ENCODE measurements at regions not wholly inside any gene's neighbourhood (a gene's known extent, or its start where the extent isn't known, plus 50 kb on each side); places are given as distances from the start of the nearest gene placed in this dataset.

DNA sequence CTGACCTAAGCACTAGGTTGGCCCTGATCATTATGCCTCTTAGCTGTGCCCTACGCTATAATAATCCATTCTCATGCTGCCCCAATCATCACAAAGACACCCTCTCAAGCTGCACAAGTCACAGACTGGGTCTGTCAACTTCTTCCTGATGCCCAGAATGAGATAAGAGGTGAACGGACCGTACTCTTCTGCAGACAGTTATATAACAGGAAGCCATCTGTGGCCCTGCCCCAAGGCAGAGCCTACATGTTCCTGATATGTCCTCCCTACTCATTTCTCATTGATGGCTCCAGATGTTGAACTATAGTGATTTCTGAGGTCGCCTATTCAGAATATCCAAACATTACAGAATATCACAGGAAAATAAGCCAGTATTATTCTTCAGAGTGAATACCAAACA is 471.6 kb upstream of the ERCC4 start:
- no peak overlapping the region for H3K27ac Mint-ChIP-seq
- DNase-seq: no peak
- H3K27me3 Mint-ChIP-seq: no peaks in the 10 kb centered on the region
- no peak for ATAC-seq (ENCODE audit: low read depth)
- H3K4me1 Mint-ChIP-seq: no peaks in the 10 kb centered on the region
- H3K4me3 Mint-ChIP-seq: no peak overlapping the region
- ChIA-PET POLR2A (no interaction called here), CTCF (no interaction called here)
- intact Hi-C loops (cut with micrococcal nuclease): no loop called here
- TF ChIP-seq, protein P1, sequence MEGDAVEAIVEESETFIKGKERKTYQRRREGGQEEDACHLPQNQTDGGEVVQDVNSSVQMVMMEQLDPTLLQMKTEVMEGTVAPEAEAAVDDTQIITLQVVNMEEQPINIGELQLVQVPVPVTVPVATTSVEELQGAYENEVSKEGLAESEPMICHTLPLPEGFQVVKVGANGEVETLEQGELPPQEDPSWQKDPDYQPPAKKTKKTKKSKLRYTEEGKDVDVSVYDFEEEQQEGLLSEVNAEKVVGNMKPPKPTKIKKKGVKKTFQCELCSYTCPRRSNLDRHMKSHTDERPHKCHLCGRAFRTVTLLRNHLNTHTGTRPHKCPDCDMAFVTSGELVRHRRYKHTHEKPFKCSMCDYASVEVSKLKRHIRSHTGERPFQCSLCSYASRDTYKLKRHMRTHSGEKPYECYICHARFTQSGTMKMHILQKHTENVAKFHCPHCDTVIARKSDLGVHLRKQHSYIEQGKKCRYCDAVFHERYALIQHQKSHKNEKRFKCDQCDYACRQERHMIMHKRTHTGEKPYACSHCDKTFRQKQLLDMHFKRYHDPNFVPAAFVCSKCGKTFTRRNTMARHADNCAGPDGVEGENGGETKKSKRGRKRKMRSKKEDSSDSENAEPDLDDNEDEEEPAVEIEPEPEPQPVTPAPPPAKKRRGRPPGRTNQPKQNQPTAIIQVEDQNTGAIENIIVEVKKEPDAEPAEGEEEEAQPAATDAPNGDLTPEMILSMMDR (IDR thresholded peaks at IDR 0.05): no peak
- H3K36me3 Mint-ChIP-seq (ENCODE audit: low read depth): no peaks in the 10 kb centered on the region
- H3K9me3 Mint-ChIP-seq: no peaks in the 10 kb centered on the region

DNA sequence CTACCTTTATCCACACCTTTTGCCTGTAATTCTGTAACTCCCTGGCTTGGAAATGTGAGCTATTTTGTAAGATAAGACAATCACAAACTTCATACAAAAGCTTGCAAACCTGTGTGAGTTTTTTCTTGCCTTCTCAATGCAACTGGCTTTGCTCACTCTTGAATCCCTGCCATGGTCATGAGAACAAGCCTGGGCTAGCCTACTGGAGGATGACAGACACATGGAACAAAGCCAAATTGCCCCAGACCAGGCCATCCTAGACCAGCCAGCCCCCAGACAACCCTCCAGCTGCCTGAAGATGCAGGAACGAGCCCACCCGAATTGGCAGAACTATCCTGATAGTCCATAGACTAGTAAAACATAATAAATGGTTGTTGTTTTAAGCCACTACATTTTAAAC is 466.6 kb upstream of the ERCC4 start:
- Mint-ChIP-seq H3K4me1 (no peaks in the 10 kb centered on the region), H3K27ac (no peak overlapping the region), H3K36me3 (ENCODE audit: low read depth) (no peaks in the 10 kb centered on the region), H3K27me3 (no peaks in the 10 kb centered on the region), H3K9me3 (no peaks in the 10 kb centered on the region), H3K4me3 (no peak overlapping the region)
- ChIA-PET POLR2A (no interaction called here), CTCF (interaction anchor here (1.3 kb wide), 1 partner anchor 61 kb away, joined by 3 read pairs; no protein-coding TSS in a partner anchor)
- ATAC-seq (ENCODE audit: low read depth) (no peak), DNase-seq (no peak)
- TF ChIP-seq, protein P1 (IDR thresholded peaks at IDR 0.05): no peak
- intact Hi-C loops (cut with micrococcal nuclease): loop anchor here (10.0 kb wide), 1 partner anchor 1359 kb away; no protein-coding TSS in a partner anchor

DNA sequence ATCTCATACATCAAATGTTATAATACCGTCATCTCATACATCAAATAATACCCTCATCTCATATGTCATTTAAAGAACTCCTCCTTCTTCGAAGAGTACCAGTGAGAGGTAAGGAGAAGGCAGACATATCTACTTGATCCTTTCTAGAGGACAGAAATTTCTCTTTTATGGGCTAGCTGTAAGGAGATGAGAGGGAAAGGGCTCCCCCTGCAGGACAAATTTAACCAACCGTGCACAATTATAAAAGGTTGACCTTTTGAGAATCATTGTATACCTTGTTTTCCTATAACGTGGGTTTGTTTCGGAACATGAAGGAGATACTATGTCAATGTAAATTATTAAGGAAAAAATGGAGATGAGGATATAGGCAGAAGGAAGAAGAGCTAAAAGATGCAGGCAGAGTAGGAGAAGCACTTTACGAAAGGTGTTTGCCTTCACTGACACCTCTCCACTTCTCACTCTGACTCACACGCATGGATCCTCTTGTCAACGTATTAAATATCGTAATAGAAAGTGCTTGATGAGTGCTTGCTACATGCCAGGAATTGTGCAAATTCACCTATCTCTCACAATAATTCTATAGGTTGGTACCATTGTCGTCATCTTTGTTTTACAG is 465.9 kb upstream of the ERCC4 start:
- intact Hi-C loops (cut with micrococcal nuclease): loop anchor here (1.0 to 10.0 kb wide), 2 partner anchors 558 to 1359 kb away; no protein-coding TSS in a partner anchor
- DNase-seq (no peak), ATAC-seq (ENCODE audit: low read depth) (no peak)
- CTCF ChIA-PET: interaction anchor here (1.3 to 1.5 kb wide), 2 partner anchors 28 to 62 kb away, joined by 3 read pairs; no protein-coding TSS in a partner anchor
- Mint-ChIP-seq H3K27ac (no peak overlapping the region), H3K27me3 (no peaks in the 10 kb centered on the region), H3K9me3 (no peaks in the 10 kb centered on the region), H3K4me3 (no peak overlapping the region), H3K4me1 (no peaks in the 10 kb centered on the region), H3K36me3 (ENCODE audit: low read depth) (no peaks in the 10 kb centered on the region)
- POLR2A ChIA-PET: no interaction called here
- TF ChIP-seq, protein P1 (IDR thresholded peaks at IDR 0.05): no peak

DNA sequence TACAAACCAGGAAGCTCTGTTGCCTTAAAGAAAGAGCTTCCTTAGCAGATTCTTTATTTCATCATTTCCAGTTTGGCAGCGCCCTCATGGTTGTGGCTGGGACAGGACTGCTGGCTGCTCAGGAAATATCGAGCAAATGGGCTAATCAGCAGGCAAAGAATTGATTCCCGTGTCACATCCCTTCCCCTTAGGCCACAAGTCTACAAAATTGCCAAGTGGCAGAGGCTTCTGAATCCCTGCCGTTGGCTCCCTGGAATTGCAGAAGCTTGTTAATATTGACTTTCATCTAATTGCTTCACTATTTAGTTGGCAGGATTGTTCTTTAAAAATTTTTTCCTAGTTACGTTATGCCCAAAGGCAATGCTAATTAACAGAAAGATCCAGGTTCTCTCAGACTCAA is 456.3 kb upstream of the ERCC4 start:
- ATAC-seq (ENCODE audit: low read depth) (no peak), DNase-seq (no peak)
- intact Hi-C loops (cut with micrococcal nuclease): no loop called here
- ChIA-PET POLR2A (no interaction called here), CTCF (no interaction called here)
- H3K9me3 Mint-ChIP-seq: no peaks in the 10 kb centered on the region
- H3K4me3 Mint-ChIP-seq: no peak overlapping the region
- H3K4me1 Mint-ChIP-seq: no peaks in the 10 kb centered on the region
- H3K27me3 Mint-ChIP-seq: no peaks in the 10 kb centered on the region
- TF ChIP-seq, protein P1 (IDR thresholded peaks at IDR 0.05): no peak
- H3K27ac Mint-ChIP-seq: no peak overlapping the region
- no peaks in the 10 kb centered on the region for H3K36me3 Mint-ChIP-seq (ENCODE audit: low read depth)

DNA sequence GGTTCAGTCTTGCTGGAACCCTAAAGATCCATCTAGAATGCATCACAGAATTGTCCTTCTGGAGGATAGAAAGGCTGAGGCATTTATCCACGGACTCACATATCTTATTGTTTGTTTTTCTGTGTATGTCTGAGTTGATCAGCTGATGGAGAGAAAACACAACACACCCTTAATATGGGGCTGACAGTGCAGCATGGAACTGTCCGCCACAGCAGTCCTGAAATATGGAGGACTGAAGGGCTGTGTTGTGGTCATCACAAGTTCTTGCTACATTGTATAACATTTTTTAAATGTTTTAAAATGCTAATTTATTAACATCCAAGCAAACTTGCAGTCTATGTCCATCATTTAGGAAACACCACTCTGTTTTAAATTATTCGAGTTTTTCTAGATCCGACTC is 448.9 kb upstream of the ERCC4 start:
- Mint-ChIP-seq H3K27ac (no peak overlapping the region), H3K4me1 (no peaks in the 10 kb centered on the region), H3K9me3 (peaks cover 2% of the 10 kb centered on the region), H3K27me3 (no peaks in the 10 kb centered on the region), H3K4me3 (no peak overlapping the region), H3K36me3 (ENCODE audit: low read depth) (no peaks in the 10 kb centered on the region)
- no peak for ATAC-seq (ENCODE audit: low read depth)
- intact Hi-C loops (cut with micrococcal nuclease): no loop called here
- POLR2A ChIA-PET: no interaction called here
- TF ChIP-seq, protein P1 (IDR thresholded peaks at IDR 0.05): no peak
- no peak for DNase-seq
- CTCF ChIA-PET: no interaction called here

Measured in activated B cell treated with CpG ODN at 0.5 μM for 24 hours (primary cell).